ENCODE measurements at regions not wholly inside any gene's neighbourhood (a gene's known extent, or its start where the extent isn't known, plus 50 kb on each side); places are given as distances from the start of the nearest gene placed in this dataset.
"Not testable (repeated sequence)": the region's sequence is repeated elsewhere in the genome, so short reads cannot be mapped to it uniquely, and the experiment has no call there.

DNA sequence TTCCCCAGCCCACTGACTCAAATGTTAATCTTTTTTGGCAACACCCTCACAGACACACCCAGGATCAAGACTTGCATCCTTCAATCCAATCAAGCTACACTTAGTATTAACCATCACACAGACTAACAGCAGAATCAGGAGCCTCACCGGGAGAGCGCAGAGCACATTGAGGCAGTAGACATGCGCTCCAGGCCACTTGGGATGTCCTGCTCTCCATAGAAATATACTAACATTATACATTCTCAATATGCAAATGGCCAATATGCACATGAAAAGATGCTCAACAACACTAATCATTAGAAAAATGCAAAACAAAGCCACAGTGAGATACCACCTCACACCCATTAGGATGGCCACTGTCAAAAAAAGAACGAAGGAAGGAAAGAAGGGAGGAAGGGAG is 135.0 kb upstream of the KCNE2 start:
- Histone ChIP-seq H3K9me3 (no peaks in the 10 kb centered on the region), H3K27ac (no peak overlapping the region), H3K4me2 (no peak overlapping the region), H3K4me3 (no peak overlapping the region), H3K4me1 (no peaks in the 10 kb centered on the region)
- DNase-seq (ENCODE audit: low read depth in 1 of 2, low spot score in 1 of 2) (no peak), FAIRE-seq (no peak), ATAC-seq (no peak)
- ChIA-PET POLR2A (no interaction called here), CTCF (no interaction called here)
- TF ChIP-seq RARB (CRISPR knock-in tag; IDR thresholded peaks at IDR 0.05) (no peak), JUNB (IDR thresholded peaks at IDR 0.05) (no peak), KDM1A (IDR thresholded peaks at IDR 0.05; ENCODE audit: low read depth) (no peak), PHF8 (IDR thresholded peaks at IDR 0.05; ENCODE audit: borderline replicate concordance, low read depth) (no peak), SMC3 (IDR thresholded peaks at IDR 0.05) (no peak), RCOR1 (IDR thresholded peaks at IDR 0.05; ENCODE audit: low read depth, low read length) (no peak), RNF2 (IDR thresholded peaks at IDR 0.05; ENCODE audit: borderline replicate concordance, low read depth) (no peak), EHMT2 (IDR thresholded peaks at IDR 0.05; ENCODE audit: low read depth) (no peak), HEYL (CRISPR knock-in tag; IDR thresholded peaks at IDR 0.05) (no peak), ZNF302 (CRISPR knock-in tag; IDR thresholded peaks at IDR 0.05) (no peak), NPAS2 (CRISPR knock-in tag; IDR thresholded peaks at IDR 0.05; ENCODE audit: borderline replicate concordance) (no peak), MAFK (IDR thresholded peaks at IDR 0.05; ENCODE audit: partially characterized antibody) (no peak), POLR2A (IDR thresholded peaks at IDR 0.05; ENCODE audit: low read length) (no peak), RAD21 (conservative IDR thresholded peaks at IDR 0.05 in 1 of 2, IDR thresholded peaks at IDR 0.05 in 1 of 2) (no peak), RFX5 (IDR thresholded peaks at IDR 0.05) (no peak), ZFP36 (IDR thresholded peaks at IDR 0.05; ENCODE audit: borderline replicate concordance, partially characterized antibody) (no peak)
- TF ChIP-seq, protein P1, sequence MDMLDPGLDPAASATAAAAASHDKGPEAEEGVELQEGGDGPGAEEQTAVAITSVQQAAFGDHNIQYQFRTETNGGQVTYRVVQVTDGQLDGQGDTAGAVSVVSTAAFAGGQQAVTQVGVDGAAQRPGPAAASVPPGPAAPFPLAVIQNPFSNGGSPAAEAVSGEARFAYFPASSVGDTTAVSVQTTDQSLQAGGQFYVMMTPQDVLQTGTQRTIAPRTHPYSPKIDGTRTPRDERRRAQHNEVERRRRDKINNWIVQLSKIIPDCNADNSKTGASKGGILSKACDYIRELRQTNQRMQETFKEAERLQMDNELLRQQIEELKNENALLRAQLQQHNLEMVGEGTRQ (IDR thresholded peaks at IDR 0.05) = no peak
- TF ChIP-seq, protein P2, sequence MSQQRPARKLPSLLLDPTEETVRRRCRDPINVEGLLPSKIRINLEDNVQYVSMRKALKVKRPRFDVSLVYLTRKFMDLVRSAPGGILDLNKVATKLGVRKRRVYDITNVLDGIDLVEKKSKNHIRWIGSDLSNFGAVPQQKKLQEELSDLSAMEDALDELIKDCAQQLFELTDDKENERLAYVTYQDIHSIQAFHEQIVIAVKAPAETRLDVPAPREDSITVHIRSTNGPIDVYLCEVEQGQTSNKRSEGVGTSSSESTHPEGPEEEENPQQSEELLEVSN (IDR thresholded peaks at IDR 0.05; ENCODE audit: borderline replicate concordance, low read depth) = no peak
- 90% methylated on average over 3 of the region's 4 CpGs for WGBS (ENCODE audit: missing lambda C conversion rate)

DNA sequence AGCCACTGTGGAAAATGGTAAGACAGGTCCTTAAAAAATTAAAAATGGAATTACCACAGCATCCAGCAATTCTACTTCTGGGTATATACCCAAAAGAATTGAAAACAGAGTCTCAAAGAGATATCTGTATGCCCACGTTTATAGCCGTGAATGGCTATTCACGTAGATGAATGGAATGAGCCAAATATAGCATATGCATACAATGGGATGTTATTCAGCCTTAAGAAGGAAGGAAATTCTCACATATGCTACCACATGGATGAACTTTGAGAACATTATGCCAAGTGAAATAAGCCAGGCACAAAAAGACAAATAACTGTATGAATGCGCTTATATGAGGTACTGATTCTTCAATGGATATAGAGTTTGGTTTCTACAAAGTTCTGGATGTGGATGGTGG is 134.5 kb upstream of the KCNE2 start:
- ATAC-seq (no peak), DNase-seq (ENCODE audit: low read depth in 1 of 2, low spot score in 1 of 2) (no peak), FAIRE-seq (no peak)
- 60% methylated on average over 4 of the region's 4 CpGs for WGBS (ENCODE audit: missing lambda C conversion rate)
- H3K9me3 ChIP-seq = no peaks in the 10 kb centered on the region
- no peak overlapping the region for H3K4me3 ChIP-seq
- H3K4me1 ChIP-seq = no peaks in the 10 kb centered on the region
- CTCF ChIA-PET = no interaction called here
- no peak overlapping the region for H3K4me2 ChIP-seq
- POLR2A ChIA-PET = no interaction called here
- TF ChIP-seq NR3C1 (IDR thresholded peaks at IDR 0.05) (no peak), KDM1A (IDR thresholded peaks at IDR 0.05; ENCODE audit: low read depth) (no peak), MYC (IDR thresholded peaks at IDR 0.05; ENCODE audit: borderline replicate concordance, low read length) (no peak), TFCP2L1 (CRISPR knock-in tag; IDR thresholded peaks at IDR 0.05) (no peak), MAFK (IDR thresholded peaks at IDR 0.05; ENCODE audit: partially characterized antibody) (no peak)
- TF ChIP-seq, protein P3, sequence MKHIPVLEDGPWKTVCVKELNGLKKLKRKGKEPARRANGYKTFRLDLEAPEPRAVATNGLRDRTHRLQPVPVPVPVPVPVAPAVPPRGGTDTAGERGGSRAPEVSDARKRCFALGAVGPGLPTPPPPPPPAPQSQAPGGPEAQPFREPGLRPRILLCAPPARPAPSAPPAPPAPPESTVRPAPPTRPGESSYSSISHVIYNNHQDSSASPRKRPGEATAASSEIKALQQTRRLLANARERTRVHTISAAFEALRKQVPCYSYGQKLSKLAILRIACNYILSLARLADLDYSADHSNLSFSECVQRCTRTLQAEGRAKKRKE (CRISPR knock-in tag; IDR thresholded peaks at IDR 0.05; ENCODE audit: low read depth) = no peak
- no peak overlapping the region for H3K27ac ChIP-seq

DNA sequence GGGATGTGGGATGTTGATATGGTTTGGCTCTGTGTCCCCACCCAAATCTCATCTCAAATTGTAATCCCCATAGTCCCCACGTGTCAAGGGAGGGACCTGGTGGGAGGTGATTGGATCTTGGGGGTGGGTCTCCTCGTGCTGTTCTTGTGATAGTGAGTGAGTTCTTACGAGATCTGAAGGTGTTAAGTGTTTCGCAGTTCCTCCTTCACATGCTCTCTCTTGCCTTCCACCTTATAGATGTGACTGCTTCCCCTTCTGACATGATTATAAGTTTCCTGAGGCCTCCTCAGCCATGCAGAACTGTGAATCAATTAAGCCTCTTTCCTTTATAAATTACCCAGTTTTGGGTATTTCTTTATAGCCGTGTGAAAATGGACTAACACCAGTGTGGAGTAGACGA is 130.1 kb upstream of the KCNE2 start:
- 27% methylated on average over 6 of the region's 6 CpGs for WGBS (ENCODE audit: missing lambda C conversion rate)
- POLR2A ChIA-PET; CTCF ChIA-PET; H3K4me1 ChIP-seq; ATAC-seq; H3K4me3 ChIP-seq; H3K27ac ChIP-seq; DNase-seq (ENCODE audit: low read depth in 1 of 2, low spot score in 1 of 2); H3K9me3 ChIP-seq; FAIRE-seq; H3K4me2 ChIP-seq: not testable (repeated sequence)
